HCT116 (cell line): ENCODE measurements at regions not wholly inside any gene's neighbourhood (a gene's known extent, or its start where the extent isn't known, plus 50 kb on each side); places are given as distances from the start of the nearest gene placed in this dataset.

ENCODE experiments used
- CBX3 ChIP-seq: IDR thresholded peaks from 2 replicates; pipeline ENCODE4 v1.6.1; 2012; ENCODE audit warnings: low read depth
- CEBPB ChIP-seq: IDR thresholded peaks from 2 replicates; pipeline ENCODE4 v1.6.1; 2012; ENCODE audit warnings: low read depth
- CTCF ChIP-seq, 3 experiments: fragments of 200-600 bp in 1 of 3; sonication (generic) in 1 of 3; IDR thresholded peaks in 2 of 3; conservative IDR thresholded peaks in 1 of 3; 2 replicates each; pipeline ENCODE4 v1.5.1; 2012 to 2017; ENCODE audit warnings: low read depth in 2 of 3, low read length in 2 of 3, antibody characterized with exemption in 1 of 3, borderline replicate concordance in 1 of 3, control low read depth in 1 of 3, mild to moderate bottlenecking in 1 of 3, mixed read lengths in 1 of 3, mixed run types in 1 of 3, moderate library complexity in 1 of 3; ENCODE audit not compliant: insufficient read depth in 1 of 3
- EZH2 ChIP-seq: fragments of 200-600 bp; sonication (generic); IDR thresholded peaks from 2 replicates; pipeline ENCODE4 v1.6.1; 2017; ENCODE audit warnings: antibody characterized with exemption, mixed run types
- FOSL1 ChIP-seq: IDR thresholded peaks from 2 replicates; pipeline ENCODE4 v1.6.1; 2012; ENCODE audit warnings: low read depth
- JUND ChIP-seq: IDR thresholded peaks from 2 replicates; pipeline ENCODE4 v1.6.1; 2012
- MAX ChIP-seq: IDR thresholded peaks from 2 replicates; pipeline ENCODE4 v1.6.1; 2012
- POLR2A ChIP-seq: IDR thresholded peaks from 2 replicates; pipeline ENCODE4 v1.7.0; 2011; ENCODE audit warnings: borderline replicate concordance; ENCODE audit not compliant: insufficient read depth, insufficient read length; ENCODE audit errors: extremely low read depth
- POLR2AphosphoS5 ChIP-seq: IDR thresholded peaks from 2 replicates; pipeline ENCODE4 v1.6.1; 2011; ENCODE audit warnings: mild to moderate bottlenecking, low read depth, low read length, moderate library complexity
- RAD21 ChIP-seq: IDR thresholded peaks from 2 replicates; pipeline ENCODE4 v1.6.1; 2012; ENCODE audit warnings: low read depth, mild to moderate bottlenecking
- SRF ChIP-seq: IDR thresholded peaks from 2 replicates; pipeline ENCODE4 v1.6.1; 2012; ENCODE audit warnings: low read depth
- TCF7L2 ChIP-seq: IDR thresholded peaks from 2 replicates; pipeline ENCODE4 v1.7.0; 2011; ENCODE audit warnings: borderline replicate concordance, inconsistent platforms; ENCODE audit not compliant: insufficient read depth, insufficient read length; ENCODE audit errors: extremely low read depth
- YY1 ChIP-seq: IDR thresholded peaks from 2 replicates; pipeline ENCODE4 v1.6.1; 2011; ENCODE audit warnings: low read length, low read depth, moderate library complexity, mild to moderate bottlenecking; ENCODE audit not compliant: insufficient replicate concordance; ENCODE audit errors: extremely low read depth
- ZFX ChIP-seq: fragments of 450-650 bp; IDR thresholded peaks from 2 replicates; pipeline ENCODE4 v1.6.1; 2017

- TF ChIP-seq YY1 = no peak
- no peak for TF ChIP-seq CTCF (IDR thresholded peaks at IDR 0.05 in 2 of 3, conservative IDR thresholded peaks at IDR 0.05 in 1 of 3; ENCODE audit: borderline replicate concordance in 1 of 3, insufficient read depth in 1 of 3, low read depth in 2 of 3, low read length in 2 of 3)
- TF ChIP-seq POLR2A = no peak
- no peak for TF ChIP-seq MAX
- no peak for TF ChIP-seq EZH2
- no peak for TF ChIP-seq FOSL1
- no peak for TF ChIP-seq JUND
- TF ChIP-seq TCF7L2 = no peak
- no peak for TF ChIP-seq CEBPB
- no peak for TF ChIP-seq RAD21
- TF ChIP-seq ZFX = no peak
- no peak for TF ChIP-seq CBX3
- no peak for TF ChIP-seq POLR2AphosphoS5
- TF ChIP-seq SRF = no peak
These were observed 1123.1 kb downstream of the PLA2G4A start for GRCh38 chr1:187951817-187952216.
